SH-SY5Y (cell line): ENCODE measurements at regions not wholly inside any gene's neighbourhood (a gene's known extent, or its start where the extent isn't known, plus 50 kb on each side); places are given as distances from the start of the nearest gene placed in this dataset.

Experiments
- GATA2 ChIP-seq: IDR thresholded peaks from 2 replicates; pipeline ENCODE4 v1.6.1; 2011; ENCODE audit warnings: mild to moderate bottlenecking, low read depth, low read length
- GATA3 ChIP-seq: IDR thresholded peaks from 2 replicates; pipeline ENCODE4 v1.6.1; 2011; ENCODE audit warnings: low read depth, mild to moderate bottlenecking, low read length, moderate library complexity

DNA sequence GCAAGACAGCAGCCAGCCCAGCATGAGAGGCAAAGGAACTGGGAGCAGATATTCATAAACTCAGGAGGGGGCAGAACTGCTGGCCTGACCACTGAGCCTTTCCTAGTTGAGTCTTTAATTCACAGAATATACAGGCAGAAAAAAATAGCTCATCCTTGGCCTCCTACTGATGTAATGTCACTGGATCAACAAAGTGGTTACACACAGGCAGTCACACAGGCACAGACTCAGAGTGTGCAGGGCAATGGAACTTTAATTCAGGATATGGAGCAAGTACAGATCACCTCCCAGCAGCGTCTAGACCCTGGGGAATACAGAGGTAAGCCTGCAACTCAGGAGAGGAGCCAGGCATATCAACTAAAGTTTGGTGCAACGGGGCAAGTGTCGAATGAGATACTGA lies 75.4 kb downstream of the TNP1 start:
- TF ChIP-seq GATA3: no peak
- TF ChIP-seq GATA2: no peak
